OCI-LY3 (cell line): ENCODE measurements at regions not wholly inside any gene's neighbourhood (a gene's known extent, or its start where the extent isn't known, plus 50 kb on each side); places are given as distances from the start of the nearest gene placed in this dataset.

Experiments used
- EZH2phosphoT487 ChIP-seq: fragments of 200-600 bp; shearing (Covaris generic); IDR thresholded peaks from 2 replicates; pipeline ENCODE4 v1.6.1; 2018; ENCODE audit warnings: antibody characterized with exemption, mixed run types, low read depth
- TF ChIP-seq, protein P1 (sequence below): fragments of 200-600, 300-600 bp; sonication (generic); IDR thresholded peaks from 2 replicates; pipeline ENCODE4 v1.5.1; 2014; ENCODE audit warnings: antibody characterized with exemption, low read length, low read depth

DNA sequence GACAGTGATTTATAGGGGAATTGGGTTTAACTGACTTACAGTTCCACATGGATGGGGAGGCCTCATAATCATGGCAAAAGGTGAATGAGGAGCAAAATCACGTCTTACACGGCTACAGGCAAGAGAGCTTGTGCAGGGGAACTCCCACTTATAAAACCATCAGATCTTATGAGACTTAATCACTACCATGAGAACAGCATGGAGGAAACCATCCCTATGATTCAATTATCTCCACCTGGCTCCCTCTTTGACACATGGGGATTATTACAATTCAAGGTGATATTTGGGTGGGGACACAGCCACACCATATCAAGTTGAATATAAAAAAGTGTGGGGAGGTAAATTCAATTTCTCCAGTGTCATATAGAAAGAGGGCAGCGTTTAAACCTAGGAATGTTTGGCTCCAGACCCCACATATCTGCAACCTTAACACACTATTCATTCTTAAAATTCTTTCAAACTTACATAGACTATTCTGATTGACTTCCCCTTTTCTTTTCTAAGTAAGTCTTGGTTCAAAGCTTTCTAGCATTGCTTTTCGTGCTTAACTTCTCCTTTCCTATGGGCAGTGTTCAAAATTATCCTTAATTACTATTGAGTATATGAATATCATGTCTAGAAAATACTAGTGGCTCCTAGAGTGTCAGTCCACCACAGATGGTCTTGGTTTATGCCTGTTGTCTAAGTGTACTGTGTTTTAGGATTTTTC, 446.7 kb upstream of the GBE1 start:
- TF ChIP-seq, protein P1, sequence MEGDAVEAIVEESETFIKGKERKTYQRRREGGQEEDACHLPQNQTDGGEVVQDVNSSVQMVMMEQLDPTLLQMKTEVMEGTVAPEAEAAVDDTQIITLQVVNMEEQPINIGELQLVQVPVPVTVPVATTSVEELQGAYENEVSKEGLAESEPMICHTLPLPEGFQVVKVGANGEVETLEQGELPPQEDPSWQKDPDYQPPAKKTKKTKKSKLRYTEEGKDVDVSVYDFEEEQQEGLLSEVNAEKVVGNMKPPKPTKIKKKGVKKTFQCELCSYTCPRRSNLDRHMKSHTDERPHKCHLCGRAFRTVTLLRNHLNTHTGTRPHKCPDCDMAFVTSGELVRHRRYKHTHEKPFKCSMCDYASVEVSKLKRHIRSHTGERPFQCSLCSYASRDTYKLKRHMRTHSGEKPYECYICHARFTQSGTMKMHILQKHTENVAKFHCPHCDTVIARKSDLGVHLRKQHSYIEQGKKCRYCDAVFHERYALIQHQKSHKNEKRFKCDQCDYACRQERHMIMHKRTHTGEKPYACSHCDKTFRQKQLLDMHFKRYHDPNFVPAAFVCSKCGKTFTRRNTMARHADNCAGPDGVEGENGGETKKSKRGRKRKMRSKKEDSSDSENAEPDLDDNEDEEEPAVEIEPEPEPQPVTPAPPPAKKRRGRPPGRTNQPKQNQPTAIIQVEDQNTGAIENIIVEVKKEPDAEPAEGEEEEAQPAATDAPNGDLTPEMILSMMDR: no peak
- no peak for TF ChIP-seq EZH2phosphoT487
